ENCODE measurements at regions not wholly inside any gene's neighbourhood (a gene's known extent, or its start where the extent isn't known, plus 50 kb on each side); places are given as distances from the start of the nearest gene placed in this dataset.

DNA sequence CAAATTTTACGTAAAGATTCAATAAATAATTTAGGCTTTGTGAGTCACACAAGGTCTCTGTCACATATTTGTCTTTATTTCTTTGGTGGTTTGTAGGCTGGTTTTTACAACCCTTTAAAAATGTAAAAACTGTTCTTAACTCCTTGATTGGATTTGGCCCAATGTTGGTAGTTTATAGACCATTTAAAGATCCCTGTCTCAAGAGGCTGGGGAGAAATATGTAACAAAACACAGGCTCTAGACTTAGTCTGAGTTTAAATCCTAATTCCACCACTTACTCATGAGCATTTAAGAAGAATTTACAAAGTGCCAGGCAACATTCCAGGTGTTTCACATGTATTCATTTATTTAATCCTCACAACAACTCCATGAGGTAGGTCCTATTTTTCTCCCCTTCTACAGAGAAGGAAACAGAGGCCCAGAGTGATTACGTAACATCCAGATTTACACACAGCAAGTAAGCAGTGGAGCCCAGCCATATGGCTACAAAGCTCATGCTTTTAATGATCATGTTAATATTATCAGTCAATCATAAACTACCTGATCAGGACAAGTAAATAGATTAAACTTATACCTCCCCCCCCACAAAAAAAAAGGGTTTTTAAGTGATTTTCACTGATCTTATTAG lies 416.6 kb upstream of the ACVR2A start:
- H3K9ac ChIP-seq (ENCODE audit: low read length): no peak overlapping the region
- no peaks in the 10 kb centered on the region for H3K9me3 ChIP-seq (ENCODE audit: low read length)
- H3K36me3 ChIP-seq (ENCODE audit: low read depth, low read length): no peaks in the 10 kb centered on the region
- TF ChIP-seq CTCF (conservative IDR thresholded peaks at IDR 0.05; ENCODE audit: low read depth, low read length) (no peak), EZH2 (IDR thresholded peaks at IDR 0.05; ENCODE audit: low read length, unreplicated experiment) (no peak), EZH2phosphoT487 (IDR thresholded peaks at IDR 0.05; ENCODE audit: borderline replicate concordance, low read length) (no peak)
- H3K9me2 ChIP-seq (replicated peaks; ENCODE audit: low read length): no peaks in the 10 kb centered on the region
- ChIA-PET CTCF (no interaction called here), POLR2A (ENCODE audit: unreplicated experiment) (no interaction called here)
- no peak overlapping the region for H3K4me3 ChIP-seq (ENCODE audit: low read length)
- no peaks in the 10 kb centered on the region for H3K79me2 ChIP-seq (ENCODE audit: low read length)
- H3K4me1 ChIP-seq (ENCODE audit: insufficient read depth, low read length): peaks cover 25% of the 10 kb centered on the region
- no peak overlapping the region for H2AFZ ChIP-seq (ENCODE audit: low read length)
- BruUV-seq (replicated peaks): no TSS peak
- no peaks in the 10 kb centered on the region for H3K27me3 ChIP-seq (ENCODE audit: low read length)
- DNase-seq: peak; percentile 49
- H3F3A ChIP-seq (ENCODE audit: low read length, unreplicated experiment): no peaks in the 10 kb centered on the region
- H3K4me2 ChIP-seq (ENCODE audit: low read length): no peak overlapping the region
- intact Hi-C loops (cut with micrococcal nuclease): loop anchor here (5.0 to 10.0 kb wide), 2 partner anchors 54 to 197 kb away; no protein-coding TSS in a partner anchor
- H4K20me1 ChIP-seq (ENCODE audit: low read length): no peaks in the 10 kb centered on the region
- ATAC-seq: peak; percentile 54
- H3K27ac ChIP-seq (ENCODE audit: low read length): no peak overlapping the region

GRCh38 chr2:147425437-147426029 lies 419.3 kb upstream of the ACVR2A start:
- DNase-seq: no peak
- no peaks in the 10 kb centered on the region for H3K79me2 ChIP-seq (ENCODE audit: low read length)
- H3F3A ChIP-seq (ENCODE audit: low read length, unreplicated experiment): no peaks in the 10 kb centered on the region
- no peak overlapping the region for H2AFZ ChIP-seq (ENCODE audit: low read length)
- ChIA-PET CTCF (interaction anchor here (0.6 to 0.7 kb wide), 2 partner anchors 380 to 381 kb away, joined by 3 to 5 read pairs; no protein-coding TSS in a partner anchor), POLR2A (ENCODE audit: unreplicated experiment) (no interaction called here)
- H3K4me1 ChIP-seq (ENCODE audit: insufficient read depth, low read length): peaks cover 25% of the 10 kb centered on the region
- peak overlapping the region; percentile 30 for H3K4me2 ChIP-seq (ENCODE audit: low read length)
- H3K9me3 ChIP-seq (ENCODE audit: low read length): no peaks in the 10 kb centered on the region
- intact Hi-C loops (cut with micrococcal nuclease): loop anchor here (5.0 to 10.0 kb wide), 2 partner anchors 57 to 199 kb away; no protein-coding TSS in a partner anchor
- no peak overlapping the region for H3K9ac ChIP-seq (ENCODE audit: low read length)
- no peak for TF ChIP-seq EZH2 (IDR thresholded peaks at IDR 0.05; ENCODE audit: low read length, unreplicated experiment)
- H3K9me2 ChIP-seq (replicated peaks; ENCODE audit: low read length): no peaks in the 10 kb centered on the region
- H3K27me3 ChIP-seq (ENCODE audit: low read length): no peaks in the 10 kb centered on the region
- no peaks in the 10 kb centered on the region for H4K20me1 ChIP-seq (ENCODE audit: low read length)
- no peak overlapping the region for H3K4me3 ChIP-seq (ENCODE audit: low read length)
- H3K36me3 ChIP-seq (ENCODE audit: low read depth, low read length): no peaks in the 10 kb centered on the region
- no peak overlapping the region; the same call in 1 of the 2 replicates for H3K27ac ChIP-seq (ENCODE audit: low read length)
- ATAC-seq: no peak
- no TSS peak for BruUV-seq (replicated peaks)

GRCh38 chr2:147424766-147425165 lies 420.1 kb upstream of the ACVR2A start:
- peak; percentile 90 for ATAC-seq

More at GRCh38 chr2:147424766-147425165, 420.1 kb upstream of the ACVR2A start:
- Histone ChIP-seq H3K27me3 (ENCODE audit: low read length) (no peaks in the 10 kb centered on the region), H3F3A (ENCODE audit: low read length, unreplicated experiment) (no peaks in the 10 kb centered on the region), H3K9ac (ENCODE audit: low read length) (no peak overlapping the region), H3K27ac (ENCODE audit: low read length) (no peak overlapping the region; the same call in 1 of the 2 replicates), H2AFZ (ENCODE audit: low read length) (0 out of 2 replicates have a peak overlapping the region, but pooled peaks have one; percentile 9), H4K20me1 (ENCODE audit: low read length) (no peaks in the 10 kb centered on the region), H3K9me2 (replicated peaks; ENCODE audit: low read length) (no peaks in the 10 kb centered on the region), H3K4me3 (ENCODE audit: low read length) (no peak overlapping the region), H3K4me1 (ENCODE audit: insufficient read depth, low read length) (peaks cover 25% of the 10 kb centered on the region), H3K4me2 (ENCODE audit: low read length) (peak overlapping the region; percentile 30), H3K9me3 (ENCODE audit: low read length) (no peaks in the 10 kb centered on the region), H3K79me2 (ENCODE audit: low read length) (no peaks in the 10 kb centered on the region), H3K36me3 (ENCODE audit: low read depth, low read length) (no peaks in the 10 kb centered on the region)
- BruUV-seq (replicated peaks): no TSS peak
- ChIA-PET POLR2A (ENCODE audit: unreplicated experiment) (no interaction called here), CTCF (interaction anchor here (0.6 kb wide), 1 partner anchor 380 kb away, joined by 3 read pairs; no protein-coding TSS in a partner anchor)
- peak; percentile 74 for DNase-seq
- intact Hi-C loops (cut with micrococcal nuclease): loop anchor here (5.0 to 10.0 kb wide), 2 partner anchors 58 to 200 kb away; no protein-coding TSS in a partner anchor
- no peak for TF ChIP-seq EZH2 (IDR thresholded peaks at IDR 0.05; ENCODE audit: low read length, unreplicated experiment)
- TF ChIP-seq CTCF (conservative IDR thresholded peaks at IDR 0.05; ENCODE audit: low read depth, low read length): no peak
- TF ChIP-seq EZH2phosphoT487 (IDR thresholded peaks at IDR 0.05; ENCODE audit: borderline replicate concordance, low read length): no peak

All from PC-3 (cell line).